Kidney tubule cell (primary cell): ENCODE measurements at regions not wholly inside any gene's neighbourhood (a gene's known extent, or its start where the extent isn't known, plus 50 kb on each side); places are given as distances from the start of the nearest gene placed in this dataset.

Experiments used
- DNase-seq: peaks from one replicate; pipeline ENCODE4 v3.0.0-alpha.2; 2018; ENCODE audit warnings: low spot score

DNA sequence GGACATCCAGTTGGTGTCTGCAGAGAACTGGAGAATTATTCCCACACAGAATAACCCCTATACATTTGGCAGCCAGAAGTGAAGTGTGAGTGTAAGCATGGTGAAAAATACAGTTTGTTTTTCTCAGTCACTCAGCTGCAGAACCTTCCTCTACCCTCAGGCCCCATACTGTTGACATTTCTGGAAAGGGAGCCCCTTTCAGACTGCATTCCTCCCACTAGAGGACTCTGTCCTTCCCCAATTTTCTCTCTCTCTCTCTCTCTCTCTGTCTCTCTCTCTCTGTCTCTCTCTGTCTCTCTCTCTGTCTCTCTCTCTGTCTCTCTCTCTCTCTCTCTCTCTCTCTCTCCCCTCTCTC, 86.8 kb upstream of the STEAP1B start:
- peak; percentile 67 for DNase-seq

DNA sequence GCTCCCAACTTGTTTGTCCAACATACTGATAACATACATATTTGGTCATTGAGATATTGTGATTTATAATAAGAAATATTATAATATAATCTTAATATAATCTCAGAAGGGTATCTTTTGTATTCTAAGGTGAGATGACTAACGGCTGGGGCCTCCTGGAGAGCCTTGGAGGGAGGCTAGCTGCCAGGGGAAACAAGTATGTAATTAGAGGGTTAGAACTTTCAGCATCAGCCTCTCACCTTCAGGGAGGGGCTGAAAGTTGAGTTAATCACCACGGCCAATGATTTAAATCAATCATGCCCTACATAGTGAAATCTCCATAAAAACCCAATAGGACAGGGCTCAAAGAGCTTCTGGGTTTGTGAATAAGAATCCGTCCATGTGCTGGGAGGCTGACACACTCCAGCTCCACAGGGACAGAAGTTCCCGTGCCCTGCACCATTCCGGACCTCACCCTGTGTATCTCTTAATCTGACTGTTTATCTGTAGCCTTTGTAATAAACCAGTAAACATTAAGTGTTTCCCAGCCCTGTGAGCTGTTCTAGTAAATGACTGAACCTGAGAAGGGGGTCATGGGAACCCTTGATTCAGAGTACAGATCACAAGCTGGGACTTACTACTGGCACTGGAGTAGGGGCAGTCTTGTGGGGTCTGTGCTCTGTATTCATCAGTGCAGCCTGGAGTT, 86.3 kb upstream of the STEAP1B start:
- DNase-seq, result peak; percentile 58

DNA sequence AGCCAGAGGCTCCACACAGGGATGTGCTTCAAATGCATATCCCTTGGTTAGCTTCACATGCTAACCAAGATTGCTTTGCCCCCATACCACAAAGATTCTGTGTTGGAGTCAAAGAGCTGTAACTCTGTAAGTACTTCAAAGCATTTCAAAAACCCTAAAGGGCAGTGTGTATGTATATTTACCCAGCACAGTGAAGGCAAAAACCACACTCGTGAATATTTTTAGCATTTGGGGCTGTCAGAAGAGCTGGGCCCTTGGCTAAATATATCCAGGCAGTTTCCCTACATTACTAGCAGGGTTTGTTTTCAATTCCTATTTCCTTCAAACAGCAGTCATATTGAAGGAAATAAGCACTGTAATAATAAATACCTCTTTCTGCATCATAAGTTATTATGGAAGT, 84.2 kb upstream of the STEAP1B start:
- no peak for DNase-seq

DNA sequence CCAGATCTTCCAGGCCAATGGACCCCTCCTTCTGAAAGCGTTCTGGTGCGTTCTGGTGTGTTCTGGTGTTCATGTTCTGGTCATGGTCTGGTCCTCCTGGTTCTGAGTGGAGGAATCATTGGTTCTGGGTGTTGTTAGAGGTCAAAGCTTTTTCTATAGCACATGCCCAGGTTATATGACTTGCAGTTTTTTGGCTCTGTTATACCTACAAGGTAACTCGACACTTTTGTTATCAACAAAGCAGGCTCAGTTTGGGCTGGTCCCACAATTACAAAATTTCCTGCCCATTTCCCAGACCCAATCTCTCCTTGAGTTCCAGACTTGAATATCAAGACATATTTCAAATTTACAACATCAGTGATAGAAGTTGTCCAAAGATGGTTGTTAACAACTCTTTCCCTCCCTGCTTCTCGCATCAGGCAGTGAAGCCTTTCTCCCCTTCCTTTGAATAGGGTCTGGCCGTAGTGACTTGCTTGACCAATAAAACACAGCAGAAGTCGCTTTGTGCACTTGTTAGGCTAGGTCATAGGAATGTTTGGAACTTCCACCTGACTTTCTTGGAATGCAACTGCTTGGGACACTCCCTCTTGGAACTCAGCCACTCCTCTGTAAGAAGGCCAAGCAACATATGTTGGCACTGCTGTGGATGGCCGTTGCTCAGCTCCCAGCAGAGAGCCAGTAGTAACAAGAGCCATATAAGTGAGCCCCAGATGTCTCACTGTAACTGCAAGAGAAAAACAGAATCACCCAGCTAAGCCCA, 83.1 kb upstream of the STEAP1B start:
- DNase-seq, result peak; percentile 99

DNA sequence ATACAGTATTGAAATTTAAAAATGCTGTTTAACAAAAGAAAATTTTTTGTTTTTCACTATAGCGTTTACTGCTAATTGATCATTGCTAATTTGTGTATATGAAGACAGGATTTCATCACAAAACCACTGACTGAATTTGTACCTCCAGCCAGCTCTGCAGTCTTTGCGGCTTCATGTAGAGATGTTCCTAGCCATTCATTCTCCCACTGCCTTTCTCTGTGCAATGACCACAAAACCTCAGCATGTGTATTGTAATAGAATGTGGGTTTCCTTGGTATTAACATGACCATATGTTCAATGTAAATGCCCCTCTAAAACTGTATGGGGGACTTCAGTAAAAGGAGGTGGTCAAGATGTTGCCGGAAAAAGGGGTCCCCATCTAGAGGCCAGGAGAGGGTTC, 81.1 kb upstream of the STEAP1B start:
- DNase-seq, result no peak

DNA sequence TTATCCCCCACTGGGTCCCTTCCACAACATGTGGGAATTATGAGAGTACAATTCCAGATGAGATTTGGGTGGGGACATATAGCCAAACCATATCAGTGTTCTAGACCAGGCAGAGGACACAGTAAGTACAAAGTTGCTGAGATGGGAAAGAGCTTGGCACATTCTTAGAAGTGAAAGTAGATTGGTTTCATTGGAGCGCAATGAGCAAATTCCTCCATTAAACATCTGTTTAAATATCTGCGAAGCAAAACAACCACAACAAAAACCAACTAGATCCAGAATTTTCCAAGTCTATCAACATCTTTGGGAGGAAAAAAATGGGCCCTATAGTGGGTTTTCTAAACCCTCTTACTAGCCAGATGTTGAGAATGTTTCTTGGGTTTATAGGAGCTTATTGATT, 80.0 kb upstream of the STEAP1B start:
- no peak for DNase-seq

DNA sequence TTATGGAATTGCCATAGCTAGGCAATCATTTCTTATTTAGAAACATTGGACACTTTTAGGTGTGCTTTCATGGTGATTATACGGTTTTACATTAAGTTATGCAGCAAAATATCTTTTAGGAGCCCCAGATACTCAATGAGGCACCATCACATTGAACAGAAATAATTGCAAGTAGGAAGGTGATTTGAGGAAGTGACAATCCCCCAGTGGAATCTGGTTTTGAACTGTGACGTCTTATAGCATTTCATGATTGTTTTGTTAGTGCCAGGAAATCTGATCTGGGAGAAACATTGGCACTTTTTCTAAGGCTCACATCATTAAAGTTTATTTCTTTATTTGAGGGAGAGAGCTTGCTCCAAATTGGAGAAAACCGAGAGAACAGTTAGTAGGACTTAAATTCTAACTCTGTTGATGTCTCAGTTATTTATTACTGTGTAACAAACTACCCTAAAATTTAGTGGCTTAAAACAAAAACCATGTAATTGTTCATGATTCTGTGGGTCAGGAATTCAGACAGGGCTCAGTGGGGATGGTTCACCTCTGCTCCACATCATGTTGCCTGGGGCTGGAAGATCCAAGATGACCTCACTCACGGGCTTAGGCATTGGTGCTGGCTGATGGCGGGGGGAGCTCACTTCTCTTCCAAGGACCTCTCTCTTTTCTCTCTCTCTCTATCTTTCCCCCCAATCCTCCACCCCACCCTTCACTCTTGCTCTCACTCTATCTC, 78.2 kb upstream of the STEAP1B start:
- peak; percentile 97 for DNase-seq

DNA sequence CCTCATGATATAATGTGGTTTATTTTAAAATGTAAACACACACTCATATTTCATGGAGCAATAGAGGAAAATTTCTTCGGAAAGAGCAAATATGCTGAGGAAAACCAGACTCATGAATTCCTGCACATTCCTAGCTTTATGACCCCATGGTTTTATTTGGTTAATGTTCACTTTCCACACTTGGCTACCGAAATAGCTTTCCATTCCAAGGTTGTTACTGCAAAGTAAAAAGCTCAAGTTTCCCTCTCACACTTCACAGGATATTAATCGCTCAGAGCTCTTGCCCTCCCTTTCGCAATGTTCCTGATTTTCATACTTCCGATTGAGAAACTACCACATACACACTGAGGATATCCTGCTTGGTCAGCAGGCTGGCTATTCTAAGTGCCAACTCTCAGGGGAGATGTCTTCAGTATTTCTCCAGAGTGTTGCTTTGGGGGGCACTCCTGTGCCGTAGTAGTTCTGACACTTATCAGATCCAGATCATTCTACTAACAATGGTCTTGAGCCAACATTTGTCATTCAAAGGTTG, 77.5 kb upstream of the STEAP1B start:
- DNase-seq, result peak; percentile 98

DNA sequence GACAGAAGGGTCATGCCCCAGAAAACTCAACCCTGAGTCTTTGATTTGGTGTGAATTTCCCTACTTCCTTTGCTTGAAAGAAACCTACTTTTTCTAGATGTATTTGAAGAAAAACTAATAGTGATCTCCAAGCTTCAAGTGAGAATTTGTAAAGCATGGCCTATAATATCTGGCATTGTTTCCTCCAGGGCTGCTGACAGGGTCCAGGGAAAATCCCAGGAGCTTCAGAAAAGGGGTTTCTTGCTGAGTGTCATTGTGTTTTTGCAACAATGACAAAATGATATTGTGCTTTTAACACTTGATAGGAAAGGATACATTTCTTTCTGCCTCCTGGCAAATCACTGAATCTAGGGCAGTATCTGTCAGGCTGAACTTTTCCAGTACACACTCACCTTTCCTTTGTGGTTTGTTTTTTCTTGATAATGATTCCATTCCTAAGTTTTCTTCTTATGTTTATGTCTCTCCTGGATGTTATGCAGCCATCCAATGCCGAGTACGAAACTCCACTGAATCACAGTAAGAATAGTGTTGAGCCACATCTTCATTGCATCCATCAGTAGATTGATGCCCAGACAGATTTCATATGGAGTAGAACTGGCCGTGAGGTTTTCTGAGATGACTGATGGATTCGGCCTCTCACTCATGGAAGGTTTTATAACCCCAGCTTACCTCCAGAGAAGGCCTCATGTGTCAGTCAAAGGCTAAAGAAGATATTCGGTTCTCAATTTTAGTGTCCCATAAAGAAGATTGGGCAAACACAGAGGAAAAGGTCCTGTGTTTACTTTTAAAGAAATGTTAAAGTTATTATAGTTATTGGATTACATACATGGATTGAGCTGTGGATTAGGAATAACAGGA, 76.9 kb upstream of the STEAP1B start:
- no peak for DNase-seq

DNA sequence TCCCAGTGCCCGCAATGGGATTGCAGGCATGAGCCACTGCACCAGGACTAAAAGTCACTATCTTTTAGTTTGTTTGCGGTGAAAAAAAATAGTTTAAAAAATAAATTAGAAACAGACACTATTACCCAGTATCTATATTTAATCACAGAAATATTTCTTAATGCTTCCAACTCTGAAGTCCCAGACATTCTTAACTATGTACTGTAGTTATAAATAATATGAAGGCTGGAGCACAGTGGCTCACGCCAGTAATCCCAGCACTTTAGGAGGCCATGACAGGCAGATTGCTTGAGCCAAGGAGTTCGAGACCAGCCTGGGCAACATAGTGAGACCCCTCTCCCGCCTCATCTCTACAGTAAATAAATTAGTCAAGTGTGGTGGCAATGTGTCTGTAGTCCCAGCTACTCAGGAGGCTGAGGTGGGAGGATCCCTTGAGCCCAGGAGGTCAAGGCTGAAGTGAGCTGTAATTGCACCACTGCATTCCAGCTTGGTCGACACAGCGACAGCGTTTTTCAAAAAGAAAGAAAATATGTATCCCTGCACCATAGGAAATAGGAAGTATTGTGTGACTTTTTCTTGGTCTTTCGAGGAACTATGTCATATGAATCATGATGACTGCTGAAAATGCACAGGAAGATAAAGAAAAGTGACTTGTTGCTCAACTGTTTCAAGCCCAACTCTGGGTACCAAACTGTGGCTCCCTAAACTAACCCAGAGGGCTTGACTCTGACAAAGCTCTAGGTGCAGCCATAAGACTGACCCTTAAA, 74.9 kb upstream of the STEAP1B start:
- DNase-seq, result no peak

DNA sequence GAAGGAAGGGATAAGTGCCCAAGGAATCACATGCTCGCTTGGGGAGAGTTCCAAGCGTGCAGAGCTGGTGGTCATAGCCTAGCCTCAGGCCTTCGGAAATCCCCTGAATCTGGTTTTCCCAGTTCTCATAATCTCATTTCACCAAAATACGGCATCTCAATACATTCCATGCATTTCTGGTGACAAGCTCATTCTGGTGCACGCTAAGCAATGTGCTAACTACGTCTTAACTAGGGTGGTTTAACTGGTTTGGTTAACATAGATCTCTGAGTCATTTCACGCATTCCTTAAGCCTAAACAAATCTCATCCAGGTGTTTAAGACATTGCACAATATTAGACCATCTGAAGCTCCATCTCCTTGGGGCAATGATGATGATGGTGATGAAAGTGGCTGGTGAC, 72.9 kb upstream of the STEAP1B start:
- peak; percentile 99 for DNase-seq

DNA sequence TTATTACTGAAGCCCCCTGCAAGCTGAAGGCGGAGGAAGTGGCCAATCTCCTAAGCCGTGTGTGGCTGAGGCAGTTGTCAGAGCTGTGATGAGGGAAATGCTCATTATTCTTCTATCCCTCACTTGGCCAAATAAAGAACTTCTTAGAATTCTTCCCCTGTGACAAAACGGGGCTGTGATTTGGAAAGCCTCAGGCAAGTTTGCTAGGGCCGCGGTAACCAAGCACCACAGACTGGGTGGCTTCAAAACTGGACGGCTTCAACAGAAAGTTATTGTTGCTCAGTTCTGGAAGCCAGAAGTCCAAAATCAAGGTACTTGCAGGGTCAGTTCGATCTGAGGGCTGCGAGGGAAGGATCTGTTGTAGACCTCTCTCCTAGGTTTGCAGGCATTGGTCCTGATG, 72.3 kb upstream of the STEAP1B start:
- DNase-seq, result peak; percentile 50

DNA sequence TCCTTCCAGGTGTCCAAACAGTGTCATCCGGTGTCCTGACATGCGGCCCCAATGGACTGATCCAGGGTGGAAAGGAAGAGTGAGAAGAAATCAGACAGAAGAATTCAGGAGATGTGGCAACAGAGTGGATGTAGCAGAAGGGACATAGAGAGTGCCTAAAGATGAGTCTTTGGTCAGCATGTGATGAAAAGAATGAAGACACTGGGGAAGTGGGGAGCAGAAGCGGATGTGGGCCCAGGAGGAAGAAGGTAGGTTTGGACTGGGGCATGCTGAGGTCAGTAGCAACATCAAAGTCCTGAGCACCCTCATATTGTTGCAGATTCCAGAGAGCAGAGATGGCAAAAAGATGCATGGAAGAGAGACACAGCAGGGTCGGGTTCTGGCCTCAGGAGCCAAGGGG, 71.8 kb upstream of the STEAP1B start:
- no peak for DNase-seq

DNA sequence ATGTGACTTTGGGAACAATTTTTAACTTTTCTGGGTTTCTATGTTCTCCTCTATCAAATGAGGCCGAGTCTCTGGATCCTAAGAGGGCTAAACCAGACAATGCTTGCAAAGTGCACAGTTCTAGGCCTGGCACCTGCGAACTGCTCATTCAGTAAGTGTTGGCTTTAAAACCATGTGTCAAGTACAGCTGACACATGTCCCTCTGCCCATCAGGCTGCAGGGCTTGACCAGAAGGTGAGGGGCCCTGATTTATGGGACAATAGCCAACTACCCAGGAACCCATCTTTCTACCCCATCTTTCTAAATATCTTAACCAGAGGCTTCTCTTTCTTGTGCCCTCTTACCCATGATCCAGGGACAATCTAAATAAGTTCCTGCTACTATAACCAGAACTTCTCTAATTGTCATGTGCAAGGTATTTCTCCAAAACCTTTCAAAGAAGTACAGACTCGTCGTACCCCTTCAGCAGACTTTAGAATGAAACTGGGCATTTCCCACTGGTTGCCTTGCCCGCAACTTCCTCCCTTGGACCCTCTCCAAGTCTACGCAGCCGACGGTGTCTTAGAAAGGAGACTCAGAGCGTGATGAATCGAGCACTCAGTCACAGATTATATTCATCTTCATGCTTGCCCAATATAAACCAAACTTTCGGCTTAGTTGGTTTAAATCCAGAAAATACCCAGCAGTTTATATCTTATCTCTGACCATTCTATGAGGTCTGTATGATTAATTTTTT, 69.8 kb upstream of the STEAP1B start:
- DNase-seq, result peak; percentile 58

DNA sequence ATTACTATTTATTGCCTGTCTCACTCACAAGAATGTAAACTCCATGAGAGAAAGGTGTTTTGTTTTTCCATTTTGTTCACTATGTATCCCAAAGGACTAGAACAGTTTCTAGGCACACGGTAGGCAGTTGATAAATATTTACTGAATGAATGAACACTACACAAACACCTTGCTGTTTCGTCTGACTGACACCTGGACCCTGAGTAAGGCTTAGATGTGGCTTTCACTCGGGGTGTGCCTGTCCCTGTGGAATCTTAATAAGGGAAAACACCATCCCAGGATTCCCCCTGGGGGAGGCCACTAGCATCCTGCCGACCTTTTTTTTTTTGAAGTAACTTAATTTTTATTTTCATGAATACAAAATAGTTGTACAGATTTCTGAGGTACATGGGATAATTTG, 66.6 kb upstream of the STEAP1B start:
- peak; percentile 85 for DNase-seq

DNA sequence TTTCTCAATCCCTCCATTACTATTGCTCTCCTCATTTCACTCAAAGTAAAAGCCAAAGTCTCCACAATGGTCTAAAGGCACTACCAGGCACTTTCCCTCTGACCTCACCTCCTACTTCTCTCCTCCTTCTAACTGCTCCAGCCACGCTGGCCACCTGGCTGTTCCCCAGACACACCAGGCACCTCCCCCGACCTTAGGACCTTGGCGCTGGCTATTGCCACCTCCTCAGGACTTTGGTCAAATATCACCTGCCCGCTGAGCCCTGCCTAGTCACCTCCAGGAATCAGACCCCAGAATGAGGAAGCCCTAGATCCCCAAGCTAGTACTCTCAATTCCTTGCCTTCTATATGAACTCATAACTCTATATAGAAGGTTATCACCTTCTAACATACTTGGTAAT, 66.2 kb upstream of the STEAP1B start:
- peak; percentile 79 for DNase-seq

DNA sequence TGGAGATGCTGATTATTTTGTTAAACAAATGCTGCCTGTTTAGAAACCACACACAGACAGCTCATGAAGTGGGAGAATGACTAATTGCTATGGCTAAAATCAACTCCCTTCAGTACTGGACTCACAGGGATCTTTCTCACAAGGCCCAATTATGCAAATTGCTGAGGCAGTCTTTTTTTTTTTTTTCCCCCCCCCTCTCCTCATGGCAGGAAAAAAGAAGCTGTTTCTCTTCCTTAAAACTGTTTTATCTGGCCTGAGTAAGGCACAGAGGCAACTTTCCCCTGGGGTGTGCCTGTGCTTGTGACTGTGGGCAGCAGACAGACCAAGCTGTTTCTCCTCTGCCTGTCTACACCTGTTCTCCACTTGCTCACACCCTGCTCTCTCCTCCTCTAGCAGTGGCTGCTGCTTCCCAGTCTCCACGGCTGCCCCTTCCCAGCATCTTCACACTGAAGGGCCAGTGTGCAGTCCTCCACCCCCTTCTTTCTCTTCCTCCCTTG, 65.4 kb upstream of the STEAP1B start:
- DNase-seq, result peak; percentile 95

DNA sequence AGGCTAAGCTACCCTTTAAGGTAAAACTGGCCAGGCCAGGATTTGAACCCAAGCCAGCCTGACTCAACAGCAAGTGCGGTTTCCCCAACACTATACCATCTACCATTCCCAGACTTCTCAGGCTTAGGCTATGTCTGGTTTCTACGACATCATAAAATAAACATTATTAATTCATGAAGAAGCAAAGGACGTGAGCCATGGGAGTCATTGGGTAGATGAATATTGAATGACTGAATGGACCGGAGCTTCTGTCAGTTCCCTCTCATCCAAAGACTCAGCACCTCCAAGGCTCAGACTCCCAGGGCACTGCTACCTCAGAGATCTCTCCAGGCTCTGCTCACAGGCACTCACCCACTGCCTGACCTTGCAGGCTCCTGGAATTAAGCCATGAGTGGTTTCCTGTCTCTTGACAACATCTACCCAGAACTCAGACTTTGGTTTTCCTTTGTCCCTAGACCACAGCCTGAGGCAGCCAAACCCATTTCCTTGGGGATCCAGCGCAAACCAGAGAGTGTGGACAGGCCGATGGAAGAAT, 64.6 kb upstream of the STEAP1B start:
- DNase-seq, result peak; percentile 98

DNA sequence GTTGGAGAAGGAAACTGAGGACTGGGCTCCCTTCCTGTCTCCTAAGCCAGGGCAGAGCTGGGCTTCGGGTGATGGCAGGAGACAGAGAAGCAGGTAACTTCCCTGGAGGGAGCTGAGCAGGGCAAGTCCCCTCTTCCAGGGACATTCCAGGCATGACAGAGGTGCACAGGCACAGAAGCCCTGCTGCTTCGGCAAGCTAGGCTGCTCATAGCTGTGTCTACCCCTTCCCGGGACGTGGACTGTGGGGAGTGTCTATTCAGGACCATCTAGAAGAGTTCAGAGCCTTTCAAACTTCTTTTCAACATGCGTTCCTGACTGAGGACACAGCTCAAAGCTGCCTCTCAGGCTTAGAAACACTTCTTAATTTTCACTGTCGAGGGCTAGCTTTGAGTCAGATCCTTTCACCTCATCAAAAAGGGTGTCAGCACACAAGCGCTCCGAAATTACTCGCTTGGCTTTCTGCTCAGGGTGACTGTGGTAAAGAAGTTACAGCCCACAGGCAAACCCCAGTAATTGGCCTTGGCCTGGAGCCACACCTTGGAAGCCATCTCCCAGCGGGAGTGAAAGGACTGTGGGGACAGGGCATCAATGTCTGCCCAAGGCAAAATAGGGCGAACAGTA, 63.7 kb upstream of the STEAP1B start:
- peak; percentile 71 for DNase-seq
